ENCODE measurements at regions not wholly inside any gene's neighbourhood (a gene's known extent, or its start where the extent isn't known, plus 50 kb on each side); places are given as distances from the start of the nearest gene placed in this dataset.

DNA sequence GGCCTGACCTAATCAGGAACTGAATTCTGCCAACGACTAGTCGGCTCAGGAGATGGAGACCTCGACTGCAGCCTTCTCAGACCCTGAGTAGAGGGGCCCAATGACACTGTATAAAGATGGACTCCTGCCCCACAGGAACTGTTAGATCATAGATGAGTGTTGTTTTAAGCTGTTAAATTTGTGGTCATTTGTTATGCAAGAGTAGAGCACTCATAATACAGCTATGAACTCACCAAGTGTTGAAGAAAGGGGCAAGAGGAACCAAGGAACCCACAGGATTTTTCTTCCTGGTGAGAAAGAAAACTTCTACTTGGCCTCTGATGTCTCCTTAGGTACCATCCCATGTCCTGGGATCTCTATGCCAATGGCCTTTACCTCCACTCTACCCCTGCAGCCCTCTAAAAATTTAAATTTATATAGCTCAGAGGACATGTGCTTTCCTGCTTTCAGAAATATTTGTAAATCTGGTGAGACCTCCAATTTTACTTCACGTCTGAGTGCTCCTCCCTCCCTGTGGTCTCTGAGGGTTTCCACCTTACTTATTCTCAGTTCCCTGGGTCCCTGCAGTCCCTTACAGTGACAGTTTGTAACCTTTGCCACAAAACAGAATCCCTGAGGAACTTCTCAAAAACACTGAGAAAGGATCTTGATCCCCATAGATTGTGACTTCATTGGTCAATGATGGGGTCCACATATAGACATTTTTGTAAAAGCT is 256.3 kb upstream of the ARHGAP20 start:
- H3K27me3 Mint-ChIP-seq = peaks cover 2% of the 10 kb centered on the region
- H3K4me3 Mint-ChIP-seq = no peak overlapping the region
- H3K36me3 Mint-ChIP-seq (ENCODE audit: low read depth) = no peaks in the 10 kb centered on the region
- H3K9me3 Mint-ChIP-seq = no peaks in the 10 kb centered on the region
- CTCF ChIA-PET = no interaction called here
- H3K27ac Mint-ChIP-seq = no peak overlapping the region
- DNase-seq = no peak
- POLR2A ChIA-PET = no interaction called here
- H3K4me1 Mint-ChIP-seq = no peaks in the 10 kb centered on the region

DNA sequence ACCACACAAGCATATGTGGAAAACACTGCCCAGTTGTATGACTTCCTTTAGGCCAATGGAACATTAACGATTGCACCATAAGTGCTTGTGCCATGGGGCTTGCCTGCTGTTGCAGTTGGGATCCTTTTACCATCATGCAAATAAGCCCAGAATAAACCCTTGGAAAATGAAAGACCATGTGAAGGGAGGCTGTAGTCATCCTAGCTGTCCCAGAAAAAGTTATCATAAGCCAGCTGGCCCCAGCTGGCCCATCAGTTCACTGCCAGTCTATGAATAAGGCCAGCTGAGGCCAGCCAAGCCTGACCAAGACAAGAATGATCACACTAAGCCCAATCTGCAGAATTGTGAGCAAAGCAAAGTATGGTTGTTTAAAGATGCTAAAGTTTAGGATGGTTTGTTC is 253.9 kb upstream of the ARHGAP20 start:
- H3K27me3 Mint-ChIP-seq = peaks cover 2% of the 10 kb centered on the region
- no peak for DNase-seq
- ChIA-PET POLR2A (no interaction called here), CTCF (no interaction called here)
- no peaks in the 10 kb centered on the region for H3K4me1 Mint-ChIP-seq
- H3K4me3 Mint-ChIP-seq = no peak overlapping the region
- no peak overlapping the region for H3K27ac Mint-ChIP-seq
- no peaks in the 10 kb centered on the region for H3K36me3 Mint-ChIP-seq (ENCODE audit: low read depth)
- no peaks in the 10 kb centered on the region for H3K9me3 Mint-ChIP-seq

GRCh38 chr11:110962921-110963320 is 250.7 kb upstream of the ARHGAP20 start:
- Mint-ChIP-seq H3K4me1 (no peaks in the 10 kb centered on the region), H3K9me3 (no peaks in the 10 kb centered on the region), H3K27ac (no peak overlapping the region), H3K36me3 (ENCODE audit: low read depth) (no peaks in the 10 kb centered on the region), H3K27me3 (no peaks in the 10 kb centered on the region), H3K4me3 (no peak overlapping the region)
- no peak for DNase-seq
- ChIA-PET CTCF (no interaction called here), POLR2A (no interaction called here)

DNA sequence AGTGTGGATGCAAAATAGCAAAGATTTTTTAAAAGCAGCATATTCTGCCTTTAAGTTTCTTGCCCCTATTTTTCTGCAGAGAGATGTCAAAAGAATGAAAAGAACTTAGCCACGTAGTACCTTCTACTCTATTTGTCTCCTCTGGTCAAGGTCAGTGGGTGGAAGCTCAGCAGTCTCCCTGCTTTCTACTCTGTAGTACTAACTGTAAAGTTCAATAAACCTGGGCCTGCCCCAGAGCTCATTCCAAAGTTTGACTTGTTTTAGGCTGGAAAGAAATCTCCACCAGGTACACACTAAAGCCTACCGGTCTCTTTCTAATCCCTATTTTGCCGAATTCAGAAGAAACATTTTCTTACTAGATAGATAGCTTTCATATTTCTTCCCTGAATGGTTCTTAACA is 247.9 kb upstream of the ARHGAP20 start:
- Mint-ChIP-seq H3K36me3 (ENCODE audit: low read depth) (no peaks in the 10 kb centered on the region), H3K27me3 (no peaks in the 10 kb centered on the region), H3K4me3 (no peak overlapping the region), H3K4me1 (no peaks in the 10 kb centered on the region), H3K9me3 (no peaks in the 10 kb centered on the region), H3K27ac (no peak overlapping the region)
- DNase-seq = no peak
- ChIA-PET POLR2A (no interaction called here), CTCF (no interaction called here)

DNA sequence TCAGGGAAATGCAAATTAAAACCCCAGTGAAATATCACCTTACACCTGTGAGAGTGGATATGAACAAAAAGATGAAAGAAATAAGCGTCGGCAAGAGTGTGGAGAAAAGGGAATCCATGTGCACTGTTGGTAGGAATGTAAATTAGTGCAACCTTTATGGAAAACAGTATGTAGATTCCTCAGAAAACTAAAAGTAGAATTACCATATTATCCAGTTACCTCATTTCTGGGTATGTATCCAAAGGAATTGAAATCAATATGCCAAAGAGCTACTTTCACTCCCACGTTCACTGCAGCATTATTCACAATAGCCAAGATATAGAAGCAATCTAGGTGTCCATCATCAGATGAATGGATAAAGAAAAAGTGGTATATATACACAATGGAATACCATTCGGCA is 246.0 kb upstream of the ARHGAP20 start:
- CTCF ChIA-PET = no interaction called here
- H3K27me3 Mint-ChIP-seq = no peaks in the 10 kb centered on the region

GRCh38 chr11:110955776-110956175 is 243.5 kb upstream of the ARHGAP20 start:
- POLR2A ChIA-PET = no interaction called here
- Mint-ChIP-seq H3K36me3 (ENCODE audit: low read depth) (no peaks in the 10 kb centered on the region), H3K4me3 (no peak overlapping the region), H3K9me3 (no peaks in the 10 kb centered on the region), H3K27ac (no peak overlapping the region), H3K27me3 (no peaks in the 10 kb centered on the region), H3K4me1 (no peaks in the 10 kb centered on the region)
- no peak for DNase-seq
- CTCF ChIA-PET = no interaction called here

More for the DNA sequence above, 246.0 kb upstream of the ARHGAP20 start:
- Mint-ChIP-seq H3K27ac (no peak overlapping the region), H3K9me3 (no peaks in the 10 kb centered on the region), H3K4me1 (no peaks in the 10 kb centered on the region), H3K4me3 (no peak overlapping the region), H3K36me3 (ENCODE audit: low read depth) (no peaks in the 10 kb centered on the region)
- POLR2A ChIA-PET = no interaction called here
- DNase-seq = no peak

DNA sequence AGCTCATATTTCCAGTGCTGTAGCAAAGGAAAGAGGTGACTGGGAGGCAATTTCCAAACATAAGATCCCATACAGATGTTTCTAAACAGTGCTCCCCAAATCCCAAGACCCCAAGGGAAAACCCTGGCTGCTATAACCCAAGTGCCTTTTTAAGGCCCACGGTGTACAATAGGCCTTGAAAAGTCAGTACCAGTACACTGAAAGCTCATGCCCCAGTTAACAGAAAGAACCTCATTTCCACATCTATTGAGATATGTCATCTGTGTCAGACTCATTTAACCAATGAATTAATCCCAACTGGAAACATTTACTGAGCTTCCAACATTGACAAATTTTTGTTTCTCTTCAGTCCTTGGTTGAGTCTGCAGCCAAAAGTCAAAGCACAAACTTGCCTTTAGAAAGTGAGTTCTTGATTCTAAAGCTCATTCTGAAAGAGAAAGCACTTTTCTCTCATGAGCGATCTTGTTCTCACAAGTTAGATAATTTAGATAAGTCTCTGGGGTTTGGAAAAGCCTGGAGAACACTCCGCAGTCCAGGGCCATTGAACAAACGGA is 239.8 kb upstream of the ARHGAP20 start:
- H3K9me3 Mint-ChIP-seq = no peaks in the 10 kb centered on the region

DNA sequence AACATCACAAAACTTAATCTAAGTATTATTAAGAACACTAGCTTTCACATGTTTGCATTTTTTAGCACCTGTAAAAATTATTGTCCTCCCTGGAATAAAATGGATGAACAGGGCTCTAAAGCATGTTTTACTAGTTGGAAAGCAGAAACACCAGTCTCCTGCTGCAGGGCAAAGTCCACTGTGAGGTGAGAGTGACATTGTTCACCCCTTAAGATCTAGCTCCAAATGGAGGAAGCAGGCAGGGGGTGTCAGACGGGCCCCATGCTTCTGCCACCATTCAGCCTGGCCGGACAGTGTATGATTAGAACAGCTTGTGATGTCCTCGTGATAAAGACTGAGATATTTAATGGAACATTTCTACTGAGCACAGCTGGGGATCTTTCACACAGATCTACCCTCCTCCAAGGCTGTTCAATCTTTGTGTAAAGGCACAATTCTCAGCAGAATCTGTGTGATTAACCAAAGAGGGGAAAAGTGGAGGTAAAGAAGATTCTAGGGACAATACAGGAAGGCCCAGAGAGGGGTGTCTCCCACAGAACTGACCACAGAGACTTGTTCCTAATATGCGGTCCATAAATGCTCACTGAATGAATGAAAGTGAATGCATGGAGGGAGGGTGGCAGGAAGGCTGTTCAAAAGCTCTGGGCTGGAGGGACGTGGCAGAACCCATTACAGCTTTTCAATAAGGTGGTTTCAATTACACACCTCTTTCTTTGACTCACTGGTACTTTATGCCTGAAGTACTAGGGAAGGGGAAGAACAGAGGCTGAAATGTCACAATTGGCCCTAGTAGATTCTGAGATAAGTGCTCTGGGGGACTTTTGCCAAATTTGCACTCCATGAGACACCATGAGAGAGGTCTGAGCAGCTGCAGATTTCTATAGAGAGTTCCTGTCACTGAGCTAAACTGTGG is 239.1 kb upstream of the ARHGAP20 start:
- Mint-ChIP-seq H3K9me3 (no peaks in the 10 kb centered on the region), H3K4me3 (no peak overlapping the region), H3K4me1 (no peaks in the 10 kb centered on the region), H3K27ac (no peak overlapping the region), H3K36me3 (ENCODE audit: low read depth) (no peaks in the 10 kb centered on the region), H3K27me3 (no peaks in the 10 kb centered on the region)
- CTCF ChIA-PET = no interaction called here
- no peak for DNase-seq
- POLR2A ChIA-PET = no interaction called here

More for the DNA sequence above, 239.8 kb upstream of the ARHGAP20 start:
- Mint-ChIP-seq H3K27me3 (no peaks in the 10 kb centered on the region), H3K27ac (no peak overlapping the region), H3K36me3 (ENCODE audit: low read depth) (no peaks in the 10 kb centered on the region), H3K4me3 (no peak overlapping the region), H3K4me1 (no peaks in the 10 kb centered on the region)
- no peak for DNase-seq
- ChIA-PET POLR2A (no interaction called here), CTCF (no interaction called here)

- ChIA-PET CTCF (no interaction called here), POLR2A (no interaction called here)
- Mint-ChIP-seq H3K36me3 (ENCODE audit: low read depth) (no peaks in the 10 kb centered on the region), H3K4me3 (no peak overlapping the region), H3K27ac (no peak overlapping the region), H3K9me3 (no peaks in the 10 kb centered on the region), H3K27me3 (no peaks in the 10 kb centered on the region), H3K4me1 (no peaks in the 10 kb centered on the region)
- no peak for DNase-seq
Measured at GRCh38 chr11:110948112-110948511, 235.9 kb upstream of the ARHGAP20 start.

DNA sequence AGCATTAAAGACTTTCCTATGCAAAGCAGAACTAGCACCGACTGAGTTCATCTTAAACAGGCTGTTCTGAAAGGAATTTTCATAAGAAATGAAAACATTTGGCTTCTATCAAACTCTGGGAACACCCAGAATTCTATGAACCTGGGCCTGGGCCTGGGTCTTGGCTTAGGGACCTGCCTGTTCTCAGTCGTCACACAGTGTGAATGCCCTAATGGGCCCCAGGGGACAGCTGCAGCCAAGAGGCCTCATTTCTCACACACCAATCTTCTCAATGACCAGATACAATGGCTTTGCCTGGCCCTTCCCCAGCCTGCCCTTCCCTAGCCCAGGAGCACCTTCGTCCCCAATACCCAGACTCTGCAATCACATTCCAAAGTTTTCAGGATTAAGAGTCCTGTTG is 234.9 kb upstream of the ARHGAP20 start:
- POLR2A ChIA-PET = no interaction called here
- Mint-ChIP-seq H3K9me3 (no peaks in the 10 kb centered on the region), H3K27ac (no peak overlapping the region), H3K27me3 (no peaks in the 10 kb centered on the region), H3K4me3 (no peak overlapping the region), H3K4me1 (no peaks in the 10 kb centered on the region), H3K36me3 (ENCODE audit: low read depth) (no peaks in the 10 kb centered on the region)
- CTCF ChIA-PET = no interaction called here
- DNase-seq = no peak

DNA sequence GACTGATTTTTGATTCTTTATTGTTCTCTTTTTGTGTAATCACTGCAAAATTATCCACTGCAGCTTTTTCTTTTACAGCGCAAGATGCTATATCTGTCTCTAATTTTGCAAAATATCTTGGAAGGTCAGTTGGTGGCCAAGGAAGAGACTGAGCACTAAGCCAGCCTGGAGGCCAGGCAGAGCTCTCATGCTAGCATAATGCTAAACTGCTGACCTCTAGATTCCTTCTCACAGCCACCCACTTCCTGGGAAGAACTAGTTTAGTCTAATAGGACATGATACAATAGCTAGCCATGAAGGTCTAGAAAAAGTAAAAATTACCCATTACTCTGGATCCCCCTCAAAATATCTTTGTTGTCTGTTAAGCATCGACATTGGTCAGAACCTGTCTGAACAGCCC is 227.2 kb upstream of the ARHGAP20 start:
- Mint-ChIP-seq H3K4me1 (no peaks in the 10 kb centered on the region), H3K4me3 (no peak overlapping the region), H3K36me3 (ENCODE audit: low read depth) (no peaks in the 10 kb centered on the region), H3K27me3 (no peaks in the 10 kb centered on the region), H3K9me3 (no peaks in the 10 kb centered on the region), H3K27ac (no peak overlapping the region)
- ChIA-PET CTCF (no interaction called here), POLR2A (no interaction called here)
- DNase-seq = no peak

DNA sequence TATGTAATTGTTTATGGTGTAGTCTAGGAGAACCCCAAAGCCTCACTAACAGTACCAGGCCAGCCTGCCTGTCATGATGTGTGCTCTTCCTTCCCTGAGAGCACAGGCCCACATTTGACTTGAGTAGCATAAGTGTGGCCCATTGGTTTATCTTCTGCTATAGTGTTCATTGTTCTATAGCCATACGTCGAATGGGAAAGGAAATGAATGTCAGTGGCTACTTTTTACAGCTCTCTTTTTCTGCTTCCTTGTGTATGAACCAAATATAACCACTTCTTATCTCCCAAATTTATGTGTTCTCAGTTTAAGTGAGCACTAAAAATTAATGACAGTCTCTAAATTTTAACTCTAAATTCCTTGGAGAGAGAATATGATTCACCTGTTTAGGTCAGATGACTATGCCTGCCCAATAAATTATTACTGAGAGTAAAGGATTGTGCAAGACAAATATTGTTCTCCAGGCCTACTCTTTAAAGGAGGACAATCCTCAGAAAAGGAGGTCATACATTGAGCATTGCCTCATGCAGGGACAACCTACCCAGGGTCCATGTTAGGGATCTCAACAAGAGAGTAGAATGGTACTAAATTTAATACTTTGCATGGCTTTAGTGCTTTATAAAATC is 222.9 kb upstream of the ARHGAP20 start:
- ChIA-PET CTCF (interaction anchor here (0.6 kb wide), 1 partner anchor 501 kb away, joined by 4 read pairs; no protein-coding TSS in a partner anchor), POLR2A (no interaction called here)
- Mint-ChIP-seq H3K27ac (no peak overlapping the region), H3K9me3 (no peaks in the 10 kb centered on the region), H3K4me3 (no peak overlapping the region), H3K36me3 (ENCODE audit: low read depth) (no peaks in the 10 kb centered on the region), H3K27me3 (no peaks in the 10 kb centered on the region), H3K4me1 (no peaks in the 10 kb centered on the region)
- DNase-seq = no peak

- CTCF ChIA-PET = no interaction called here
- no peaks in the 10 kb centered on the region for H3K9me3 Mint-ChIP-seq
- no peak overlapping the region for H3K4me3 Mint-ChIP-seq
Measured at GRCh38 chr11:110929129-110929528, 216.9 kb upstream of the ARHGAP20 start.

More at GRCh38 chr11:110929129-110929528, 216.9 kb upstream of the ARHGAP20 start:
- H3K4me1 Mint-ChIP-seq = no peaks in the 10 kb centered on the region
- POLR2A ChIA-PET = no interaction called here
- H3K27me3 Mint-ChIP-seq = no peaks in the 10 kb centered on the region
- H3K27ac Mint-ChIP-seq = no peak overlapping the region
- no peak for DNase-seq
- no peaks in the 10 kb centered on the region for H3K36me3 Mint-ChIP-seq (ENCODE audit: low read depth)

All from activated CD4-positive, alpha-beta memory T cell treated with anti-CD3 and anti-CD28 coated beads, Interleukin-2, amount 10 ng/mL, durations not matched to agents 7 days and 5 days (primary cell).